GM06990 (cell line): ENCODE measurements at regions not wholly inside any gene's neighbourhood (a gene's known extent, or its start where the extent isn't known, plus 50 kb on each side); places are given as distances from the start of the nearest gene placed in this dataset.

Source experiments
- DNase-seq: peaks from one replicate; pipeline ENCODE4 v3.0.0-alpha.2; 2011; ENCODE audit not compliant: insufficient read length; ENCODE audit errors: extremely low read depth
- H3K27me3 ChIP-seq: replicated peaks from 2 replicates; pipeline ENCODE4 v1.6.0; 2011; ENCODE audit warnings: low read length; ENCODE audit not compliant: control insufficient read depth, insufficient read depth
- H3K36me3 ChIP-seq: 2 replicates; pipeline ENCODE4 v1.5.1; 2011; ENCODE audit warnings: low read length; ENCODE audit not compliant: control insufficient read depth, insufficient read depth
- H3K4me3 ChIP-seq: replicated peaks from 2 replicates; pipeline ENCODE4 v1.5.1; 2011; ENCODE audit warnings: low read depth, mild to moderate bottlenecking, control low read depth, low read length
- CTCF ChIP-seq: IDR thresholded peaks from 2 replicates; pipeline ENCODE4 v1.5.1; 2011; ENCODE audit warnings: low read length, control low read depth, mild to moderate bottlenecking, inconsistent platforms; ENCODE audit not compliant: insufficient read depth, poor library complexity, severe bottlenecking

GRCh38 chr2:60333264-60333663 lies 220.2 kb downstream of the BCL11A start:
- Histone ChIP-seq H3K4me3 (no peak overlapping the region), H3K27me3 (no peaks in the 10 kb centered on the region), H3K36me3 (no peaks in the 10 kb centered on the region)
- DNase-seq = no peak
- TF ChIP-seq CTCF = no peak

- H3K4me3 ChIP-seq = no peak overlapping the region
- DNase-seq = no peak
- no peaks in the 10 kb centered on the region for H3K27me3 ChIP-seq
- TF ChIP-seq CTCF = no peak
- no peaks in the 10 kb centered on the region for H3K36me3 ChIP-seq
Measured at GRCh38 chr2:60331115-60331809, 222.2 kb downstream of the BCL11A start.

GRCh38 chr2:60329225-60329624 lies 224.2 kb downstream of the BCL11A start:
- no peak for DNase-seq

GRCh38 chr2:60324536-60324935 lies 228.9 kb downstream of the BCL11A start:
- DNase-seq = no peak
- H3K27me3 ChIP-seq = no peaks in the 10 kb centered on the region
- no peaks in the 10 kb centered on the region for H3K36me3 ChIP-seq
- no peak for TF ChIP-seq CTCF
- no peak overlapping the region for H3K4me3 ChIP-seq

More at GRCh38 chr2:60329225-60329624, 224.2 kb downstream of the BCL11A start:
- no peaks in the 10 kb centered on the region for H3K36me3 ChIP-seq
- H3K27me3 ChIP-seq = no peaks in the 10 kb centered on the region
- no peak for TF ChIP-seq CTCF
- no peak overlapping the region for H3K4me3 ChIP-seq

GRCh38 chr2:60321816-60322215 lies 231.6 kb downstream of the BCL11A start:
- Histone ChIP-seq H3K27me3 (no peaks in the 10 kb centered on the region), H3K4me3 (no peak overlapping the region), H3K36me3 (no peaks in the 10 kb centered on the region)
- no peak for TF ChIP-seq CTCF
- no peak for DNase-seq

- no peaks in the 10 kb centered on the region for H3K27me3 ChIP-seq
- no peaks in the 10 kb centered on the region for H3K36me3 ChIP-seq
- DNase-seq = no peak
- no peak overlapping the region for H3K4me3 ChIP-seq
- TF ChIP-seq CTCF = no peak
Measured at GRCh38 chr2:60320724-60321123, 232.7 kb downstream of the BCL11A start.
